ENCODE measurements at regions not wholly inside any gene's neighbourhood (a gene's known extent, or its start where the extent isn't known, plus 50 kb on each side); places are given as distances from the start of the nearest gene placed in this dataset.

DNA sequence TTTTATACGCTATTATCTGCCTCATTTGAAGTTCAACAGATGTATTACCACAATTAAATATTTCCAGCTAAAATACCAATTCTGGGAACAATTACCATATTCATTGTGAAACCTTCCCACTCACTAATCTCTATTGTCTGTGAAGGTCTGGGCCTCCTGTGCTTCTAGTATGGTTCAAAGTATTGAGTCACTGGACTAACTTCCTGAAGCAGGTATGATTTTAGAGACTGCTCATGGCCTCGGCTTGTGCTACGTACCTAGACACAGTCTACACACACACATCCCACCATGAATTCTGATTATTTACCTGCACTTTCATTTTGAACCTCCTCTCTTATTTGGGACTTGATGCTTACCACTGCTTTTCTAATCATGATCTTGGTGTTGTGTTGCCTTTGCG lies 180.7 kb upstream of the EPHA4 start:
- TF ChIP-seq, protein P1, sequence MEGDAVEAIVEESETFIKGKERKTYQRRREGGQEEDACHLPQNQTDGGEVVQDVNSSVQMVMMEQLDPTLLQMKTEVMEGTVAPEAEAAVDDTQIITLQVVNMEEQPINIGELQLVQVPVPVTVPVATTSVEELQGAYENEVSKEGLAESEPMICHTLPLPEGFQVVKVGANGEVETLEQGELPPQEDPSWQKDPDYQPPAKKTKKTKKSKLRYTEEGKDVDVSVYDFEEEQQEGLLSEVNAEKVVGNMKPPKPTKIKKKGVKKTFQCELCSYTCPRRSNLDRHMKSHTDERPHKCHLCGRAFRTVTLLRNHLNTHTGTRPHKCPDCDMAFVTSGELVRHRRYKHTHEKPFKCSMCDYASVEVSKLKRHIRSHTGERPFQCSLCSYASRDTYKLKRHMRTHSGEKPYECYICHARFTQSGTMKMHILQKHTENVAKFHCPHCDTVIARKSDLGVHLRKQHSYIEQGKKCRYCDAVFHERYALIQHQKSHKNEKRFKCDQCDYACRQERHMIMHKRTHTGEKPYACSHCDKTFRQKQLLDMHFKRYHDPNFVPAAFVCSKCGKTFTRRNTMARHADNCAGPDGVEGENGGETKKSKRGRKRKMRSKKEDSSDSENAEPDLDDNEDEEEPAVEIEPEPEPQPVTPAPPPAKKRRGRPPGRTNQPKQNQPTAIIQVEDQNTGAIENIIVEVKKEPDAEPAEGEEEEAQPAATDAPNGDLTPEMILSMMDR (IDR thresholded peaks at IDR 0.05), result no peak
- TF ChIP-seq POLR2A (IDR thresholded peaks at IDR 0.05), result no peak

Measured in vagina (tissue), 2 donors.